HepG2 (cell line): ENCODE measurements at regions not wholly inside any gene's neighbourhood (a gene's known extent, or its start where the extent isn't known, plus 50 kb on each side); places are given as distances from the start of the nearest gene placed in this dataset.

ENCODE experiments used
- ATAC-seq: fragments of 200-7000 bp; cut with Tn5 transposase; 3 replicates; pipeline ENCODE4 v1.9.1; 2020; ENCODE audit warnings: mild to moderate bottlenecking, moderate library complexity
- BruUV-seq: library from RNA; stranded (reverse); fragments of 400-500 nt; replicated peaks from 2 replicates; lab custom pipeline; 2021; lab: Mats Ljungman, UMichigan
- CTCF ChIA-PET: fragments of 300-600 bp; formaldehyde crosslinking; extraction: SDS; loops from one replicate; lab custom pipeline; 2021; ENCODE audit warnings: low total read pairs, inconsistent platforms, low intra/inter-chr PET ratio; lab: Yijun Ruan, JAX
- POLR2A ChIA-PET: fragments of 350-600 bp; sonication (Branson Sonifier 250); formaldehyde crosslinking; loops from one replicate; lab custom pipeline; 2020; ENCODE audit warnings: antibody characterized with exemption, inconsistent platforms; lab: Yijun Ruan, JAX
- DNase-seq: peaks from one replicate; pipeline ENCODE4 v3.0.0-alpha.2; 2015; ENCODE audit warnings: low spot score
- FAIRE-seq: peaks from 3 replicates; lab custom pipeline; 2011; peaks lifted over from hg19 to GRCh38; lab: Jason Lieb, UNC
- H2AFZ ChIP-seq: one replicate; pipeline ENCODE4 v1.6.1; 2011; ENCODE audit warnings: low read length, inconsistent platforms
- H3K27ac ChIP-seq: fragments of 300-600 bp; 3 replicates; pipeline ENCODE4 v1.8.0; 2011; ENCODE audit warnings: mixed run types, mild to moderate bottlenecking, mixed read lengths, low read length, inconsistent platforms; ENCODE audit not compliant: insufficient read depth; ENCODE audit errors: extremely low read length
- H3K27me3 ChIP-seq, 2 experiments: fragments of 200-600 bp in 1 of 2; 2 replicates in 1 of 2; 3 replicates in 1 of 2; pipeline versions ENCODE4 v1.6.0 to v1.8.0; 2011; ENCODE audit warnings: low read length in 2 of 2, mild to moderate bottlenecking in 2 of 2, moderate library complexity in 2 of 2, inconsistent platforms in 1 of 2; ENCODE audit not compliant: insufficient read depth in 2 of 2, control insufficient read depth in 1 of 2
- H3K36me3 ChIP-seq, 2 experiments: fragments of 200-600 bp in 1 of 2; replicated peaks in 1 of 2; 2 replicates in 1 of 2; 3 replicates in 1 of 2; pipeline versions ENCODE4 v1.5.1 to v1.8.0; 2011; ENCODE audit warnings: low read length in 2 of 2, inconsistent platforms in 1 of 2; ENCODE audit not compliant: insufficient read depth in 2 of 2, control insufficient read depth in 1 of 2
- H3K4me1 ChIP-seq: 2 replicates; pipeline ENCODE4 v1.5.1; 2012; ENCODE audit warnings: low read length, inconsistent platforms; ENCODE audit not compliant: insufficient read depth
- H3K4me2 ChIP-seq: 2 replicates; pipeline ENCODE4 v1.6.0; 2011; ENCODE audit warnings: low read depth, low read length, inconsistent platforms
- H3K4me3 ChIP-seq, 3 experiments: fragments of 200-600 bp in 1 of 3; sonication (generic), shearing (Covaris generic) in 1 of 3; replicated peaks in 1 of 3; 2 replicates each; pipeline ENCODE4 v1.5.1; 2011 to 2016; ENCODE audit warnings: low read length in 3 of 3, inconsistent platforms in 2 of 3, low read depth in 2 of 3, mild to moderate bottlenecking in 2 of 3, control low read depth in 1 of 3, mixed read lengths in 1 of 3; ENCODE audit not compliant: insufficient read depth in 1 of 3
- H3K79me2 ChIP-seq: one replicate; pipeline ENCODE4 v1.6.1; 2011; ENCODE audit warnings: low read length, inconsistent platforms; ENCODE audit not compliant: insufficient read depth
- H3K9ac ChIP-seq: 2 replicates; pipeline ENCODE4 v1.6.0; 2011; ENCODE audit warnings: mild to moderate bottlenecking, low read depth, low read length, inconsistent platforms; ENCODE audit not compliant: insufficient read depth
- H3K9me3 ChIP-seq: 2 replicates; pipeline ENCODE4 v1.5.1; 2012; ENCODE audit warnings: mild to moderate bottlenecking, low read length
- H4K20me1 ChIP-seq: 2 replicates; pipeline ENCODE4 v1.6.0; 2011; ENCODE audit warnings: inconsistent platforms, mild to moderate bottlenecking, low read length, moderate library complexity; ENCODE audit not compliant: insufficient read depth
- CEBPG ChIP-seq: IDR thresholded peaks from 2 replicates; pipeline ENCODE4 v1.6.1; 2016
- GZF1 ChIP-seq: sonication (generic); formaldehyde crosslinking; IDR thresholded peaks from 2 replicates; pipeline ENCODE4 v1.5.1; 2020; ENCODE audit warnings: mild to moderate bottlenecking, missing genetic modification reagents
- MAFK ChIP-seq, 2 experiments: IDR thresholded peaks in 1 of 2; conservative IDR thresholded peaks in 1 of 2; 2 replicates each; pipeline ENCODE4 v1.6.1; 2011; ENCODE audit warnings: improper control_type of control experiment in 2 of 2, low read length in 2 of 2
- PCBP1 ChIP-seq: fragments of 200-400 bp; formaldehyde crosslinking; IDR thresholded peaks from 2 replicates; pipeline ENCODE4 v1.6.1; 2017; ENCODE audit warnings: mild to moderate bottlenecking, low read depth, low read length, borderline replicate concordance
- RORA ChIP-seq: sonication (generic); formaldehyde crosslinking; IDR thresholded peaks from 2 replicates; pipeline ENCODE4 v1.5.0; 2020; ENCODE audit warnings: mild to moderate bottlenecking, missing genetic modification reagents, moderate library complexity
- SIN3A ChIP-seq: IDR thresholded peaks from 2 replicates; pipeline ENCODE4 v1.6.1; 2011; ENCODE audit warnings: low read depth, mild to moderate bottlenecking, control low read depth, low read length, borderline replicate concordance
- SMAD3 ChIP-seq: sonication (generic); formaldehyde crosslinking; IDR thresholded peaks from 2 replicates; pipeline ENCODE4 v1.4.0; 2020; ENCODE audit warnings: missing genetic modification reagents
- STAG1 ChIP-seq: sonication (generic); formaldehyde crosslinking; IDR thresholded peaks from 2 replicates; pipeline ENCODE4 v1.4.0; 2020; ENCODE audit warnings: missing genetic modification reagents
- ZNF138 ChIP-seq: sonication (generic); formaldehyde crosslinking; IDR thresholded peaks from 2 replicates; pipeline ENCODE4 v1.5.0; 2020; ENCODE audit warnings: mild to moderate bottlenecking, low read depth, missing genetic modification reagents
- ZNF251 ChIP-seq: sonication (generic); formaldehyde crosslinking; IDR thresholded peaks from 2 replicates; pipeline ENCODE4 v1.9.0; 2021; ENCODE audit warnings: mild to moderate bottlenecking, missing genetic modification reagents
- ZNF280B ChIP-seq: sonication (generic); formaldehyde crosslinking; IDR thresholded peaks from 2 replicates; pipeline ENCODE4 v1.5.0; 2020; ENCODE audit warnings: missing genetic modification reagents, mild to moderate bottlenecking, borderline replicate concordance
- ZNF547 ChIP-seq: sonication (generic); formaldehyde crosslinking; IDR thresholded peaks from 2 replicates; pipeline ENCODE4 v1.5.1; 2020; ENCODE audit warnings: mild to moderate bottlenecking, missing genetic modification reagents
- ZNF550 ChIP-seq: sonication (generic); formaldehyde crosslinking; IDR thresholded peaks from 2 replicates; pipeline ENCODE4 v1.4.0; 2020; ENCODE audit warnings: mild to moderate bottlenecking, missing genetic modification reagents, borderline replicate concordance
- ZNF747 ChIP-seq: sonication (generic); formaldehyde crosslinking; IDR thresholded peaks from 2 replicates; pipeline ENCODE4 v1.8.1; 2023; ENCODE audit warnings: missing genetic modification reagents, mild to moderate bottlenecking, borderline replicate concordance
- ZNF768 ChIP-seq: sonication (generic); formaldehyde crosslinking; IDR thresholded peaks from 2 replicates; pipeline ENCODE4 v1.4.0; 2020; ENCODE audit warnings: missing genetic modification reagents
- ZSCAN12 ChIP-seq: sonication (generic); formaldehyde crosslinking; IDR thresholded peaks from 2 replicates; pipeline ENCODE4 v1.9.0; 2021; ENCODE audit warnings: mild to moderate bottlenecking, missing genetic modification reagents
- WGBS: methylation state at CpG from one replicate; pipeline ENCODE4 v1.1.6; 2017; ENCODE audit warnings: low lambda C conversion rate; 5-methylcytosine and 5-hydroxymethylcytosine counted together
- in situ Hi-C: cut with HindIII; loops from 2 replicates; pipeline ENCODE4 v1.10.0; 2017; ENCODE audit warnings: low pct_unique_long_range_greater_than_20kb; ENCODE audit not compliant: extremely low pct_ligation_motif_present
- intact Hi-C: fragments of 100-400 bp; cut with micrococcal nuclease; formaldehyde crosslinking; loops from one replicate; pipeline ENCODE4 v1.10.0; 2022; ENCODE audit not compliant: unreplicated experiment

- H2AFZ ChIP-seq = no peak overlapping the region
- ATAC-seq = no peak
- intact Hi-C loops (no loop called here), in situ Hi-C loops (no loop called here)
- WGBS = 7% methylated on average over 2 of the region's 2 CpGs
- no peaks in the 10 kb centered on the region for H3K4me1 ChIP-seq
- no peaks in the 10 kb centered on the region for H4K20me1 ChIP-seq
- no peaks in the 10 kb centered on the region for H3K9me3 ChIP-seq
- POLR2A ChIA-PET = no interaction called here
- no peaks in the 10 kb centered on the region for H3K79me2 ChIP-seq
- no peaks in the 10 kb centered on the region for H3K36me3 ChIP-seq
- H3K27me3 ChIP-seq = no peaks in the 10 kb centered on the region
- H3K9ac ChIP-seq = no peak overlapping the region
- TF ChIP-seq ZNF747 (CRISPR knock-in tag) (no peak), GZF1 (CRISPR knock-in tag) (no peak), SMAD3 (CRISPR knock-in tag) (no peak), ZNF768 (CRISPR knock-in tag) (no peak), ZNF251 (CRISPR knock-in tag) (no peak), PCBP1 (no peak)
- TF ChIP-seq, all 625 proteins: peak for 0
- Histone ChIP-seq H3K27ac (no peak overlapping the region), H3K4me3 (no peak overlapping the region), H3K4me2 (no peak overlapping the region)
- DNase-seq (no peak), FAIRE-seq (no peak)
- CTCF ChIA-PET = no interaction called here
- BruUV-seq = no TSS peak
Observed at GRCh38 chr1:195439661-195440060, 1168.6 kb downstream of the KCNT2 start.

GRCh38 chr1:195434566-195435203 is 1173.6 kb downstream of the KCNT2 start:
- H3K36me3 ChIP-seq = no peaks in the 10 kb centered on the region
- CTCF ChIA-PET = no interaction called here
- 8% methylated on average over 4 of the region's 4 CpGs for WGBS
- no peaks in the 10 kb centered on the region for H3K4me1 ChIP-seq
- no peak for TF ChIP-seq SIN3A
- TF ChIP-seq ZNF280B (CRISPR knock-in tag) = no peak
- no peak for TF ChIP-seq ZNF550 (CRISPR knock-in tag)
- no peak for TF ChIP-seq CEBPG (CRISPR knock-in tag)
- TF ChIP-seq ZSCAN12 (CRISPR knock-in tag) = no peak
- no peak for TF ChIP-seq ZNF138 (CRISPR knock-in tag)
- TF ChIP-seq ZNF547 (CRISPR knock-in tag) = no peak
- TF ChIP-seq RORA (CRISPR knock-in tag) = no peak
- TF ChIP-seq STAG1 (CRISPR knock-in tag) = no peak
- no peak for TF ChIP-seq MAFK (conservative IDR thresholded peaks at IDR 0.05 in 1 of 2, IDR thresholded peaks at IDR 0.05 in 1 of 2; ENCODE audit: low read length in 2 of 2)
- H3K4me3 ChIP-seq = no peak overlapping the region
- intact Hi-C loops (no loop called here), in situ Hi-C loops (no loop called here)
- no peaks in the 10 kb centered on the region for H4K20me1 ChIP-seq
- H3K4me2 ChIP-seq = no peak overlapping the region
- no peak overlapping the region for H3K9ac ChIP-seq
- no peaks in the 10 kb centered on the region for H3K79me2 ChIP-seq
- no TSS peak for BruUV-seq
- no peak overlapping the region for H2AFZ ChIP-seq
- FAIRE-seq (no peak), DNase-seq (no peak), ATAC-seq (no peak)
- no peaks in the 10 kb centered on the region for H3K27me3 ChIP-seq
- H3K27ac ChIP-seq = no peak overlapping the region
- no peaks in the 10 kb centered on the region for H3K9me3 ChIP-seq
- POLR2A ChIA-PET = no interaction called here
